ENCODE measurements at regions not wholly inside any gene's neighbourhood (a gene's known extent, or its start where the extent isn't known, plus 50 kb on each side); places are given as distances from the start of the nearest gene placed in this dataset.
"Not testable (repeated sequence)": the region's sequence is repeated elsewhere in the genome, so short reads cannot be mapped to it uniquely, and the experiment has no call there.

DNA sequence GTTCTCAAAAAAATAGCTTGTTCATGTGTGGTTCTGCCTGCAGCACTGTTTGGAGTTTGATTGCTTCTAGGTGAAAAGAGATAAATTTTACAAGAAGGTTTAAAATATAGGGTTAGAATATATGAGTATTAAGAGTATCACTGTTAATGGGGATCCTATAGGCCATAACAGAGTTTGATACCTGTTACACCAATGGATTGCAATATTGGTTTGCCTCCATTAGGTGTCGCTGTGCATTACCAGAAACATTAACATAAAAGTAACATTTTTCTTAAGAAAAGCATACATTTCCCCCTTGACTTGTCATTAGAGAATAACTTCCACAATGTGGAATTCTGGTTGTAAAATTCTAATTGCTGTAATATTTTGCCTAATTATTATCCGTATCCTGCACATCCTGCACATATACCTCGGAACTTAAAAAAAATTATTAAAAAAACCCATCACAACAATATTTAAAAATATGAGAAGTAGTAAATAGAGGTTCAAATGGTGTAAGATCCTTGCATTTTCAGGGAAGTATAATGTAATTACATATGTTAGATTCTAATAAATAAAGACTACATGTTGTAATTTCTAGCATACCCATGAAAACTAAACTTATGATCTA, 63.0 kb downstream of the CYP4A11 start:
- not testable (repeated sequence) for H3K27me3 ChIP-seq (ENCODE audit: insufficient read depth, poor library complexity, severe bottlenecking); H3K4me3 ChIP-seq (ENCODE audit: severe bottlenecking); ATAC-seq (ENCODE audit: low read depth); H3K27ac ChIP-seq (ENCODE audit: poor library complexity, severe bottlenecking); H3K4me1 ChIP-seq (ENCODE audit: insufficient read depth, poor library complexity, severe bottlenecking); H3K9me3 ChIP-seq (ENCODE audit: severe bottlenecking); DNase-seq (ENCODE audit: low spot score); H3K36me3 ChIP-seq (ENCODE audit: low read depth)
- TF ChIP-seq, protein P1, sequence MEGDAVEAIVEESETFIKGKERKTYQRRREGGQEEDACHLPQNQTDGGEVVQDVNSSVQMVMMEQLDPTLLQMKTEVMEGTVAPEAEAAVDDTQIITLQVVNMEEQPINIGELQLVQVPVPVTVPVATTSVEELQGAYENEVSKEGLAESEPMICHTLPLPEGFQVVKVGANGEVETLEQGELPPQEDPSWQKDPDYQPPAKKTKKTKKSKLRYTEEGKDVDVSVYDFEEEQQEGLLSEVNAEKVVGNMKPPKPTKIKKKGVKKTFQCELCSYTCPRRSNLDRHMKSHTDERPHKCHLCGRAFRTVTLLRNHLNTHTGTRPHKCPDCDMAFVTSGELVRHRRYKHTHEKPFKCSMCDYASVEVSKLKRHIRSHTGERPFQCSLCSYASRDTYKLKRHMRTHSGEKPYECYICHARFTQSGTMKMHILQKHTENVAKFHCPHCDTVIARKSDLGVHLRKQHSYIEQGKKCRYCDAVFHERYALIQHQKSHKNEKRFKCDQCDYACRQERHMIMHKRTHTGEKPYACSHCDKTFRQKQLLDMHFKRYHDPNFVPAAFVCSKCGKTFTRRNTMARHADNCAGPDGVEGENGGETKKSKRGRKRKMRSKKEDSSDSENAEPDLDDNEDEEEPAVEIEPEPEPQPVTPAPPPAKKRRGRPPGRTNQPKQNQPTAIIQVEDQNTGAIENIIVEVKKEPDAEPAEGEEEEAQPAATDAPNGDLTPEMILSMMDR (IDR thresholded peaks at IDR 0.05; ENCODE audit: poor library complexity, severe bottlenecking): peak; percentile 48

DNA sequence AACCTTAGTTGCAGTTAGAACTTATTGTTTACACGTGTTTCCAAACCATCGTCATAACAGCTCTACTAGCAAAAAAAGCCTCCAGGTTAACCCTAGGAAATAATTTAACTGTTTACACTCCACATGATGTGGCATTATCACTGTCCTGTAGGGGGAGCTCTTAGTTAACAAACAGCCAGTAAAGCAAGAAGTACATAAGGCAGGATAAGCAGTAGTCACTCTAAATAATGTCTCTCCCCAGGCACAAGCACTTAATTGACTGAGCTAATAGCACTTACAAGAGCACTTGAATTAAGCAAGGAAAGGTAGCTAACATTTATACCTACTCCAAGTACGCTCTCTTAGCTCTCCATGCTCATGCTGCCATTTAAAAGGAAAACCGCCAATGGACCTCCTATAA, 65.2 kb downstream of the CYP4A11 start:
- not testable (repeated sequence) for ATAC-seq (ENCODE audit: low read depth)

More for the DNA sequence above, 65.2 kb downstream of the CYP4A11 start:
- not testable (repeated sequence) for H3K36me3 ChIP-seq (ENCODE audit: low read depth); H3K27ac ChIP-seq (ENCODE audit: poor library complexity, severe bottlenecking); H3K9me3 ChIP-seq (ENCODE audit: severe bottlenecking); H3K4me1 ChIP-seq (ENCODE audit: insufficient read depth, poor library complexity, severe bottlenecking); DNase-seq (ENCODE audit: low spot score); H3K4me3 ChIP-seq (ENCODE audit: severe bottlenecking); H3K27me3 ChIP-seq (ENCODE audit: insufficient read depth, poor library complexity, severe bottlenecking)
- TF ChIP-seq, protein P1 (IDR thresholded peaks at IDR 0.05; ENCODE audit: poor library complexity, severe bottlenecking): peak; percentile 46

Data from RWPE2 (cell line).